DMS 273 (cell line): ENCODE measurements at regions not wholly inside any gene's neighbourhood (a gene's known extent, or its start where the extent isn't known, plus 50 kb on each side); places are given as distances from the start of the nearest gene placed in this dataset.

Experiments
- DNase-seq: peaks from one replicate; lab custom pipeline; 2025; ENCODE audit not compliant: unreplicated experiment; lab: John Stamatoyannopoulos, UW

DNA sequence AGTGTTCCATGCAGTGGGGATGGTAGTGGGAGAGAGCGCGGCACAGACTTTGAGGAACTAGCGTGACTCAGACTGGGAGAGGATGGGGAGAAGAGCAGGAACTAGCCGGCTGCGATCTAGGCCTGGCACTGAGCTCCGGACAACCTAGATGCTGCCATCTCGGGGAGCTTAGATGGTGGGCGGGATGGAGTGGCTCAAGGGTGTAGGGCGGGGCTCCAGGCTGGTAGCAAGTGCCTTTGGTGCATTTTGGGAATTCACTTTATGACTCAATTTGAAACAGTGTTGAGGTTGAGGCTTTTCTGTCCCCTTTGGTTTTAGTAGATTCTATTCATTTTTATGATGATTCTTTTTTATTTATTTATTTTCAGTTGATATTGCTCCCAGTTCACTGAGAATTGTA lies 185.3 kb upstream of the GPR26 start:
- no peak for DNase-seq

DNA sequence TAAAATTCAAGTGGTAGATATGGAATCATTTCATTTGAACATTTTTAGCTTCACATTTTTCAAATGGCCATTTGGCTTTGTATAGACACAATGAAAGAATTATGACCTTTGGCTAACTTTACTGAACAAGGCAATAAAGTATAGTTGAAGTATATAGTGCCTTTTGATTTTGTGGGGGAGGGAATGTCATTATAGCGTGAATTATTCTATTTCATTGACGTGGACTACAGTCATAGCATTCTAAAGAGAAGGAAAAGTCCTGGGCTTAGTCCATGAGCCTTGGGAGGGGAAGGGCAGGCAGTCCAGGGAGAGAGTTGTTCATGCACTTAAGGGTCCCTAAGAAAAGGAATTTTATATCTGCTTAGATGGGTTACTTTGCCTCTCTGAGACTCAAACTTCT lies 181.4 kb upstream of the GPR26 start:
- no peak for DNase-seq

DNA sequence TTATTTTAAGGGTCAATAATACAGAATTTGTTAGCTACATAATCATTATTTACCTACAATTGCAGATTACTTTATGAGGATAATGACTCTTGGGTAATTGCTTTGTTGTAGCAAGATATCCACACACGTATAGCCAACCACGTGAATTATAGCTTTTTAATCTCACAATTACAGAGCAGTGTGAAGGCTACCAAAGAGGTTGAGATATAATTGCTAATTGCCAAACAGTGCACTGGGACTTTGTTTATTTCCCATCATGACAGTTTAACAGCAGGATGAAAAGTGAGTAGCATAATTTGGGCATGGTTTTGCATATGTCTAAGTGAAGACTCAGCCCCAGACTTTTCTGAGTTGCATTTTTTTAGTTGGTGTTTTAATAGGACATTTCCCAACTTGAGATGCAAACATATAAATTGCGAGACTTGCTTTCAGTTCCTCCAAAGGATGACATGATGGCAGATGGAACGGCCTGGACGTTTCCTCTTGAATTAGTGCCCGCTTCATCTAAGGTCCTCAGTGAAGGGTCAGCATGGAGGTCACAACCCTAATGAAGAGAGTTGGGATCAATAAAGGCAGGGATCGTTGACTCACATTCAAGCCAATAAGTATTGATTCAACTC lies 180.7 kb upstream of the GPR26 start:
- no peak for DNase-seq

DNA sequence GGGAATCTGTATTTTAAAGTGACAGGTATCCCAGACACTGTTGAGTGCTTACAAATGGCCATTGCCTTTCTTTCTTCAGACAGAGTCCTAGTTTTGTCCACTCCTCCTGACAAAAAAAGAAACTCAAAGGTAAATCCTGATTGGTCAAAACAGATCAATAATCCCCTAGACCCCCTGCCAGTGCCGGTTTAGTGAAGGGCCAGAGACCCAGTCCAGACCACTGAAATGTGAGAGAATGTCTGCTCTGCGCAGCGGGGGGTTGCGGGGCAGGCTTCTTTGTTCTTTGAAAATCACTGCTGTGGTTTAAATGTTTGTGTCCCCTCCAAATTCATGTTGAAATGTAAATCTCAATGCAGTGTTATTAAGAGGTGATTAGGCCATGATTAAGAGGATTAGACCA lies 177.7 kb upstream of the GPR26 start:
- DNase-seq, result no peak

DNA sequence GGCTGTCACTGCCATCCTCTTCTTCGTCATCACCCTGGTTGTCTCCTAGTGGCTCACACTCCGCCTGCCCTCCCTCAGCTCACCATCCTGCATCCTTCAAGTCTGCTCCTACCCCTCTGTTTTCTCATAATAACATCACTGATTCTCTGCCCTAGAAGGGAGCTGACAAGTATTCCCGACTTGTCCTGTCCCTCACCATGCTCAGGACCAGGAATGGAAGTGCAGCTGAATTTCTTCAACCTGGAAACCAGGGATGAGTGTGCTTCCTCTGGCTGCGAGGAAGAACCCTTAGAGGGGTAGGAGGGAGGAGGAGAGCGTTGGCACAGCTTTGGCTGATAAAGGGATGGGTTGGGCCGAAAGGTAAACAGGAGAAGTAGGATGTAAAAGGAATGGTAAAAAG lies 174.8 kb upstream of the GPR26 start:
- DNase-seq, result no peak

DNA sequence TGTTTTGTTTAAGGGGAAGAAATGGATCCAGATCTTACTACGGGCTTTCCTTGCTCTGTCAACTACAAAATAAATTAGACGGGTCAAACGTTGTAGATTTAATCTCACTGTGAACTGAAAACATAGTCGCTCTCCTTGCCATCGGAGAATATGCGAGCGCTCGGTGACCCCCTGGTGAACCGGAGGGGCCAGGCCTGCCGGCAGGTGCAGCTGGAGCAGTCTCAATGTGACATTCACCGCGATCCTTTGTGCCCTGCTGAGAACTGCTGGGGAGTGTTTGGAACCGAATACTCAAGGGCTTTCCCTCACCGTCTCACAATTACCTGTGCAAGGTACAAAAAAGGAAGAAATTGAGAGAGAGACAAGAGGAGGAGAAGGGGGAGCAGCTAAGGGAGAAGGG lies 174.1 kb upstream of the GPR26 start:
- DNase-seq, result no peak

DNA sequence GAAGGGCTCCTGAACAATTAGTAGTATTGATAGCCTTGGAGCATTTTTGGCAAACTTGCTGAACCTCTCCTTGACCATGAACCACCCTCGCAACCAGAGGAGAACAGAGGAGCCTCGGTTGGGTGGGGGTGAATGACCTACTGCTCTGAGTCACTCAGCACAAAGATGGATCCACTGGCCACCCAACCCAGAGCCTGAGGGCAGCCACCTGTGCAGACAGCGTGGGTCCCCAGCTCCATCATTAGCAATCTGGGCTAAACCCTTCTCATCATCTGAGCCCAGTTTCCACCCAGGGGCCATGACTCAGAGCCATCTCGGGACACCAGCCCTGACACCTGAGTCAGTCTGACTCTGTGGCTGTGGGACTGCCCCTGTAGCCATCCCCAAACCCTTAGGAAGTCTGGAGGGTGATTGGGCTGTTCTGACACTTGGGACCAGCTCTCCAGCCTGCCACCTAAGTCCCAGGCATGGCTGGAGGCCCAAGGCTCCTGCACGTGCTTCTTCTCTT lies 171.8 kb upstream of the GPR26 start:
- no peak for DNase-seq

DNA sequence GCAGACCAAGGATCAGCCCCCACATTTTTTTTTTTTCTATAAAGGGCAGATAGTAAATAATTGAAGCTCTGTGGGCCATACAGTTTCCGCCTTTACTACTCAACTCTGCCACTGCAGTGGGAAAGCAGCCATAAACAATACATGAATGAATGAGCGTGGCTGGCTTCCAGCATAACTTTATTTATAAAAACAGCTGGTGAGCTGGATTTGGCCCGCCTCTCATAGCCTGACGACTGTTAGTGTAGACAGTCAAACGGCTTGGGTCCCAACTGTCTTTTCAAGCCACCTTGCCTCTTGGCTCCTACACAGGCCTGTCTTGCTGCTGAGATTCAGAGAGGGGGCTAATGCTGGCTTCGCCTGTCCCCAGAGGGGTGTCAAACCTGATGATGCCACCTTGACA lies 169.8 kb upstream of the GPR26 start:
- peak; percentile 40 for DNase-seq

DNA sequence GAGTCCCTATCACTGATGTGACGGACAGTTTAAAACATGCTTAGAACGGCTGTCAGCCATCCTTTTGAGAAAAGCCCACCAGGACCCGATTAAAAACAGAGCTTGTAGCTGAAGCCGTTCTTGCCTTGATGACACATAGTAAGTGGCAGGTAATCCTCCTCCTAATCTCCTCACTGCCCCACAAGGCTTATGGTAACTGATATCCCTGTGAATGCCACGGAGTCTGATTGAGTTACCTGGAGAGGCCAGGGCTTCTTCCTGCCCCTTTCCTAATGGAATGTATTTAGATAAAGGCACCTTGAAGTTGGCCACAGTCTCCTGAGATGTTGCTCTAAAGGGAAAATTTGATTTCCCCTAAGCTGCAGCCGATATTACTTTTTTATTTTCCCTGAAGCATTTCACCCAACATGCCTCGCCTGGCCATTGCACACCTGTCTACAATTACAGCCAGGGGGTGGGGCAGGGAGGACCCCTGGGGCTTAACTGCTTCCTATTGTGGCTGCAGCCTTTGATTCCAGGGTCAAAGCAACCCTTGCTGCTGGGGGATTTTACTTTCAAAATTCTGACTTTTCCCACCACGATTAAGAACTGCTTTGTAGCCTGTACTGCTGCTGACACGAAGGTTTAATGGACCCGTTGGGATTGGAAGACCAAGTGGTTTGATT lies 169.0 kb upstream of the GPR26 start:
- DNase-seq, result no peak

DNA sequence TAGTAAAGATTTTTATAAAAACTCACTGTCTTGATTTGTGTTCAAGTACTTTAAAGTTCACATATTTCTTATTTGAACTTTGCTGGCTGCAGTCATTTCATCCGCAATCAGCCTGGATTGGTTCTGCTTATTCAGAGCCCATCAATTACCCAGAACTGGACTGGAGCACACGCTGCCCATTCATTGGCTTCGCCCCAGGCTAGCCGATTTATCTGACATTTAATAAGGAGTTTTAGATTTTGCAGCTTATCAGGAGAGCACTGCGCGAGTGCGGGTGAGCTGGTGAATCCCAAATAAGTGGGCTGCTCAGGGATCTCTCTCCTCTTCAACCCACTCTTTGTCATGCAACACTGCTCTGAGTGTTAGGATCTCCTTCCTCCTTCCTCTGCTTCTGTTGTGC lies 166.0 kb upstream of the GPR26 start:
- no peak for DNase-seq

DNA sequence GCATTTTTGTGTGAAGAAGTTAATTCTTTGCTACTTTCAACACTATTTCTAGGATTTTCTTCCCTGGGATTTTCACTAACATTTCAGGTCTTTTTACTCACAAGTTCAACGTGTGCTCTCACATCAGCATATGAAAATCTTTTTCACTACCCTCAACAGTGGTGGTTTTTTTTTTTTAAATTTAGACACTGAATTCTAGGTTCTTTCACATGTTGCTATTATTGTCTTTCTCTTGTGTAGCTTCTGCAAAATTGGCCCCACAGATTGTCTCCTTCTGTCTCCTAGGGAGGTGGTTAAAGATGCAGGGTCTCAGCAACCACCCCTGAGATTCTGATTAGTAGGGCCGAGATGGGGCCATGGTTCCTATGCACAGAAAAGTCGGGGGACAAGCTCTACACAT lies 165.0 kb upstream of the GPR26 start:
- DNase-seq, result no peak

DNA sequence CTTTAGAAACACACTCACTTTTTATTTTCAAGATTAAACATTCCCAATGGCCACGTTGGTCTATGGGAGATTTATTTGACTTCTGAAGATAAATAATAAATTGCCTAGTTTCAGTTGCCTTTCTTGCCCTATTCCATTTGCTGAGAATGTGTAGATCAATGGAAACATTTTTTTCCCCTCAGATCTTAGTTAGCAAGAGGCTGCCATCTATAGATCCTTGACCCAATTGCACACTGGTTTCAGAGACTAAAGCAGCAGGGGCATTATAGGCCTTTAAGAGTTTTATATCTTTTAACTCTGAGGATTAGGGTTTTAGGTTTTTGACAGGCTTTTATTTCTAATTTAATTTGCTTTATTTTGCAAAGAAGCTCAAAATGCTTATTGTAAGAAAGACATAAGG lies 163.2 kb upstream of the GPR26 start:
- peak; percentile 19 for DNase-seq

DNA sequence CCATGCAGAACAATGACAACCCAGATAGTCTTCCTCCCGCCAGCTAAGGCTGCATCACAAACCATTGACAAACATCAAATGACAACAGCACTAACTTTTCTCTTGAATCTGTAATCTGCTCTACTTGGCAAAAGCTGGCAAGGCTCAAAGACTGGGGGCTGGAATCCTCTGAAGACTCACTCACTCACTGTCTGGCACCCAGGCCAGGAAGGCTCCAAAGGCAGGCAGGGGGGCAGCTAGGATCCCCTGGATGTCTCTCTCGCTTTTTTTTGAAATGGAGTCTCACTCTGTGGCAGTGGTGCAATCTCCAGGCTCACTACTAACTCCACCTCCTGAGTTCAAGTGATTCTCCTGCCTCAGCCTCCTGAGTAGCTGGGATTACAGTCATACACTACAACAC lies 159.7 kb upstream of the GPR26 start:
- DNase-seq, result no peak

DNA sequence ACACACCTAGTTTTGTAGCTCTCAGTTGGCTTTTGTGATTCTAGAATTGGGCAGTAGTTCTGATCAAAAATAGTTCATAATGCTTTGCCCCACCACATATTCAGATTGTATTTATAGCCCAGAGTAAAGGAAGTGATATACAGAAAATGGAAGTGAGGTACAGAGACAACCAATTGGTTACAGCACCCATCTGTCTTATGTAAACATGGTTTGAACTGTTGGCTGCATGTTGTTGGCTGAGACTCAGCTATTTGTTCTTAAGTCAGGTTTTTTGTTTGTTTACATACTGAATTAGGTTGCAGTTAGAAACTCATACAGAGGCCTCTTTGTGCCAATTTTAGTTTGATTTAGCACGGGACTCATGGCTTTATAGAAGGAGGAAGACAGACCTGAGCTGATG lies 158.9 kb upstream of the GPR26 start:
- DNase-seq, result no peak

DNA sequence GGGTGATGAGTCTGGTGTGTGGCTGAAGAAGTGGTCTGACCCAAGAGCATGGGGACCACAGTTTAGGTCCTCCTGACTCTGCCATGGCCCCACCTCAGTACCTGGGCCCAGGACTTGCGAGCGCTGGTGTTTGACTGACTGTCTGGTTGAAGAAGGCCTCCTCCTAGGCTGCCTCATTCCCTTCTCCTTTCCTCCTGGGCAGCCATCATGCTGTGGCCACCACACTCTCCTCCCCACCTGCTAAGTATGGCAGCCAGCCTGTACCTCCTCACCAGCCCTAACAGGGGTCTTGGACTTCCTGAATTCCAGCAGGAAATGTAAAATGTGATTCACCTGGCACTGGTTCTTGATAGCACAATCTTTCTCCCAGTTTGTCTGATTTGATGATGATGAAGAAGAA lies 156.8 kb upstream of the GPR26 start:
- no peak for DNase-seq

DNA sequence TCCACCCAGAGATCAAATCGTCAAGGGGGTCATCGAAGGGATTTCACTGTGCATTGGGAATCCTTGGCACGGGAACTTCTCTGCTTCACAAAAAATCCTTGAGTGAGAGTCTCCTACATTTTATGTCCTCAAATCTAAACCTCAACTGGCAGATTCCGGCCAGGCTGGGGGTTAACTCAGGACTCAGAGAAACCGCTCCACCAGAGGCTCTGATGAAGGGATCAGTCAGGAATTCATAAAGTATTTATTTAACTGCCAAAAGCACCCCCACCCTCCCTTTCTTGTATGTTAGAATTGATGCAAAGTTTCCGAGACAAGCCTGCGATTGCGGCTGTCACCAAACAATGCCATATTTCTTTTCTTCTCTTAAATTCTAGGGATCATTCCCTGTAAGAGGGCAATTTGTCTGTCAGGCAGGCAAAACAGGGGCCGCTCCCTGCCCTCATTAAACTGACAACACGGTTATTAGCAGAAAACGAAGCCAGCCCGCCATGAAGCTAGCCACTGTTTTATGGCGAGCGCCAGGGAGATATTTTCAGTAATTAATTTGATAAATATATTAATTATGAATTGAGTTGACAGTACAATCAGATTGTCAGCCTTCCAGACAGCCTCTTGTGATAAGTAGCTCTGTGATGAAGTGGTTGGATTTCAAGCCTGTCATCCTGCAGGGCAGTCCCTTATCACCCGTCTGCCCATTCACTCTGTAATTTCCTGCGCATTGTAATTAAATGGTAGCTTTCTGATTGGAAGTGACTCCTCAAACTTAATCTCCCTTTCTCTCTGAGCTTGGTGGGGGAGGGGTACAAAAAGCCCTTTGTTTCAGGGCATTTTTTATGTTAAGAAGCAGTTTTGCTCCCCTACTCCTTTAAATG lies 153.0 kb upstream of the GPR26 start:
- DNase-seq, result no peak

DNA sequence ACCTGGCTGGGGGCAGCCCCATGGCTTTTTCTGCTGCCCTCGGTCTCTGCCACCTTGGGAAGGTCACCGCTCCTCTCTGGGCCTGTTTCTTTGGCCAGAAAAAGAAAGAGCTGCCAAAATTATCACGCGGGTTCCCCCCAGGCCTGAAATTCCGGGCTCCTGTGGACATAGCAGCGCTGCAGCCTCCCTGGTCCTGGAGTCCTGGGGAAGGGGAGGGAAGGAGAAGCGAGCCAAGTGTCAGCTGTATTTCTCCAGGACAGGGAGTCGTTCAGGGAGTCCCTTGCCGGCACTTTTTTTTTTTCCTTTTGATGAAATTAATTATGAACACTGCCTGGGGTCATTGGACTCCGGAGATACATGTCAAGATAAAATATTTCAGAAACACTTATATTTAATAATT lies 152.3 kb upstream of the GPR26 start:
- DNase-seq, result no peak

DNA sequence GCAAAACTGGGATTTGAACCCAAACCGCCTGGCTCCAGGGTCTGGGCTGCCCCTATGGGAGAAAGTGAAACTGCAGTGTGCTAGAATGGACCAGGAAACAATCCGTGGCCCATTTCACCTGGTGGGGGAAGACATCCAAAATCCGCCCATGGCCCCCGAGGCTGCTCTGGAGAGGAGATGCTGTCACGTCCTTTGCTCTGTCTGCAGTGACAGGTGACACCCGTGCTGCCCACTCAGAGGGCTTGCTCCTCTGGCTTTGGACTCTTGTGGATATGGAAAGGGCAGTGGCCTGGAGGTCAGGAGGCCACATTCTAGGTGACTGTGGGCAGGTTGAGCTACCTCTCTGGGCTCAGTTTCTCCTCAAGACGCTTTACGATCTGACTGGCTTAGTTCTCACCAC lies 151.2 kb upstream of the GPR26 start:
- no peak for DNase-seq

DNA sequence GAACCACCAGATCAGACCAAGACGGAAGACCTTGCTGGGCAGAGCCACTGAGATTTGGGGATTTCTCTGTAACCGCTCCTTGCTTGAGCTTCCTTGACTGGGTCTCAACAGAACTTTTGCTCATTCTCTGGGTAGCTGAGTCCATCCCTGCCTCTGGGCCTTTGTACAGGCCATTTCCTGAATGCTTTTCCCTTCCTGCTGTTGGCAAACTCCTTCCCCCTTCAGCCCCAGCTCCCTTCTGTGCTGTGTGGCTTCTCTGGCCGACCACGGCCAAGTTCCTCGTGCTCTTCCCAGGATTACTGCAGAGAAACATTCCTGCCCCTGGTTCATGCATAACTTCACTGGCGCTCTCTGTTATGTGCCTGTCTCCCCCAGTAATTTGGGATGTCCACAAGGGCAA lies 150.5 kb upstream of the GPR26 start:
- no peak for DNase-seq

DNA sequence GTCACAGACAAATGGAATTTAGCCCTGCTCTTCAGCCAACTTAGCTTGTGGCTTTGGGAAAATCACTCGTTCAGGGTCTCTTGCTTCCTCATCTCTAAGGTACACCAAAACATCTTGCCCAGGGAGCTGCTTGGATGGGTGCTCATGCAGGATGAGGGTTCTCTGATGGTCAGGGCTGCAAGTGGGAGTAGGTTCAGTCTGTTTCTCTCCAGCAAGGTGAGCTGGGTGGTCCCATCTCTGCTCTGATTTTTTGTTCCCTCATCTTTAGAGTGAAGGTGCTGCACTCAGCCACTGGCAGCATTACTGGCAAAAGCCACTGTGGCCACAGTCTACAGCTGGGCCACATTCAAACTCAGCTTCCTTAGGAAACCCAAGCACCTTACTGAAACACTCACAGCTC lies 149.9 kb upstream of the GPR26 start:
- DNase-seq, result no peak

DNA sequence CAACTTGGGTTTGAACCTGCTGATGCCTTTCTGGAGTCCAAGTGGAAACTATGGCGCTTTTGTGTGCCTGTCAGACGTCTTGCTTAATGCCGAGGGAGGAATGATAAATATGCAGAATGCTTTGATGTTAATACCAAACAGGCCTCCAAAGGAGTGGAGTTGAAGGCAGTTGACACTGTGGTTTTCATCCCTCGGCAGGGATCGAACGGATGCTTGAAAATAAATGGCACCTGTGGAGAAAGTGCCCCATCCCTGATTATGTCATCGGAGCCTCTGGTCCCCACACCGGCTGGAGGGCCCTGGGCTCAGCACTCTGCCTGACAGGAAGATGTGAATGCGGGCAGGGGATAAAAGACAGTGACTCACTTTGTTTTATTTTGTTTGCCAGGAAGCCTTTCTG lies 148.7 kb upstream of the GPR26 start:
- DNase-seq, result no peak

DNA sequence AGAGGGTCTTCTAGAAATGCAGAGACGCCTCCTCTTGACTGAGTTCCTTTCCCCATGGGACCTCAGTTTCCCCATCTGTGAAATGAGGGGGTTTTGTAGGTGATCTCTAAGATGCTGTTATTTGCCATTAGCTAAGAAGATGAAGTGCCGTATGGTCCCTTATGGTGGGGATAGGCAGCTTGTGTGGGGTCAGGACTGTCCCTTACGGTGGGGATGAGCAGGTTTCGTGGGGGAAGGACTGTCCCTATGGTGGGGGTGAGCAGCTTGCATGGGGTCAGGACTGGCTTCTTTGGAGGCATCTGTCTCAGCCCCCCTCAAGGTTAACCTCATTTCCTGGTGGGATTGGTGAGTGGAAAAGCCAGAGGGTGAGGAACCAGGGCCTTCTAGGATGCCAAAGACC lies 148.3 kb upstream of the GPR26 start:
- no peak for DNase-seq
